GM12878 (cell line): ENCODE measurements at regions not wholly inside any gene's neighbourhood (a gene's known extent, or its start where the extent isn't known, plus 50 kb on each side); places are given as distances from the start of the nearest gene placed in this dataset.
A peak's percentile ranks its signal among the peaks of the same experiment; 100 is the strongest.
"Not testable (repeated sequence)": the region's sequence is repeated elsewhere in the genome, so short reads cannot be mapped to it uniquely, and the experiment has no call there.

Source experiments
- ATAC-seq: fragments of 200-7000 bp; cut with Tn5 transposase; 3 replicates; pipeline ENCODE4 v1.9.1; 2020; ENCODE audit warnings: mild to moderate bottlenecking, moderate library complexity
- BruUV-seq: library from RNA; stranded (reverse); fragments of 400-500 nt; replicated peaks from 2 replicates; lab custom pipeline; 2021; lab: Mats Ljungman, UMichigan
- CTCF ChIA-PET: fragments of 300-600 bp; sonication (Branson Sonifier 250); formaldehyde crosslinking; extraction: SDS; loops from one replicate; lab custom pipeline; 2021; ENCODE audit warnings: inconsistent platforms; lab: Yijun Ruan, JAX
- POLR2A ChIA-PET: fragments of 350-600 bp; formaldehyde crosslinking; extraction: SDS; loops from one replicate; lab custom pipeline; 2021; ENCODE audit warnings: inconsistent platforms; lab: Charles Lee
- RAD21 ChIA-PET: fragments of 300-600 bp; sonication (Branson Sonifier 250); formaldehyde crosslinking; loops from one replicate; lab custom pipeline; 2023; ENCODE audit warnings: antibody characterized with exemption; ENCODE audit not compliant: unreplicated experiment; lab: Charles Lee
- SMC1A ChIA-PET: fragments of 300-600 bp; sonication (Branson Sonifier 250); formaldehyde crosslinking; loops from one replicate; lab custom pipeline; 2023; ENCODE audit not compliant: unreplicated experiment, uncharacterized antibody; lab: Charles Lee
- DNase-seq: peaks from one replicate; pipeline ENCODE4 v3.0.0-alpha.2; 2011; ENCODE audit warnings: low read depth, low spot score
- FAIRE-seq: peaks from 3 replicates; lab custom pipeline; 2011; peaks lifted over from hg19 to GRCh38; lab: Jason Lieb, UNC
- H2AFZ ChIP-seq: 2 replicates; pipeline ENCODE4 v1.6.0; 2011; ENCODE audit warnings: low read depth, low read length, control low read depth; ENCODE audit not compliant: control insufficient read depth
- H3K27ac ChIP-seq: 2 replicates; pipeline ENCODE4 v1.5.1; 2011; ENCODE audit warnings: control low read depth; ENCODE audit not compliant: control insufficient read depth, insufficient read depth
- H3K27me3 ChIP-seq, 2 experiments: replicated peaks in 1 of 2; 2 replicates each; pipeline versions ENCODE4 v1.6.0 to v1.6.1; 2011; ENCODE audit warnings: low read length in 1 of 2; ENCODE audit not compliant: control insufficient read depth in 2 of 2, insufficient read depth in 2 of 2
- H3K36me3 ChIP-seq, 2 experiments: 2 replicates each; pipeline ENCODE4 v1.5.1; 2011; ENCODE audit warnings: low read length in 1 of 2; ENCODE audit not compliant: control insufficient read depth in 2 of 2, insufficient read depth in 2 of 2
- H3K4me1 ChIP-seq: 2 replicates; pipeline ENCODE4 v1.6.1; 2011; ENCODE audit warnings: mild to moderate bottlenecking, low read length, moderate library complexity, mixed read lengths; ENCODE audit not compliant: control insufficient read depth, insufficient read depth
- H3K4me2 ChIP-seq: 2 replicates; pipeline ENCODE4 v1.6.0; 2011; ENCODE audit warnings: control low read depth; ENCODE audit not compliant: control insufficient read depth, insufficient read depth
- H3K4me3 ChIP-seq: fragments of 200-600 bp; sonication (generic); 2 replicates; pipeline ENCODE4 v1.5.1; 2016
- H3K79me2 ChIP-seq: 2 replicates; pipeline ENCODE4 v1.6.0; 2011; ENCODE audit warnings: low read length; ENCODE audit not compliant: control insufficient read depth, insufficient read depth
- H3K9ac ChIP-seq: 2 replicates; pipeline ENCODE4 v1.8.0; 2011; ENCODE audit warnings: low read length, control low read depth, mixed read lengths; ENCODE audit not compliant: control insufficient read depth, insufficient read depth
- H3K9me3 ChIP-seq: replicated peaks from 3 replicates; pipeline ENCODE4 v1.5.1; 2011; ENCODE audit warnings: mild to moderate bottlenecking, low read length; ENCODE audit not compliant: control insufficient read depth, insufficient read depth
- H4K20me1 ChIP-seq: 2 replicates; pipeline ENCODE4 v1.6.0; 2011; ENCODE audit not compliant: control insufficient read depth, insufficient read depth
- BCL3 ChIP-seq: IDR thresholded peaks from 2 replicates; pipeline ENCODE4 v1.6.1; 2011; ENCODE audit warnings: borderline replicate concordance, low read depth, mild to moderate bottlenecking, moderate library complexity, low read length; ENCODE audit not compliant: insufficient read depth, poor library complexity, severe bottlenecking
- WGBS: methylation state at CpG from one replicate; pipeline ENCODE4 v1.1.6; 2016; ENCODE audit warnings: low lambda C conversion rate; ENCODE audit not compliant: insufficient replicate concordance, insufficient coverage; ENCODE audit errors: missing lambda C conversion rate; 5-methylcytosine and 5-hydroxymethylcytosine counted together
- in situ Hi-C: fragments of 300-500 bp; cut with MboI; formaldehyde crosslinking; loops from 9 replicates; pipeline ENCODE4 v1.14.3; 2018; ENCODE audit warnings: mixed read lengths
- intact Hi-C: fragments of 100-400 bp; cut with micrococcal nuclease; formaldehyde crosslinking; loops from one replicate; pipeline ENCODE4 v1.14.2; 2022; ENCODE audit not compliant: unreplicated experiment

- in situ Hi-C loops, H3K4me3 ChIP-seq, FAIRE-seq, H3K4me2 ChIP-seq, ATAC-seq, H3K27me3 ChIP-seq, BruUV-seq, H3K9ac ChIP-seq, H3K4me1 ChIP-seq, H3K36me3 ChIP-seq, H4K20me1 ChIP-seq, H2AFZ ChIP-seq, SMC1A ChIA-PET, H3K27ac ChIP-seq, H3K9me3 ChIP-seq, H3K79me2 ChIP-seq, DNase-seq, RAD21 ChIA-PET, CTCF ChIA-PET, POLR2A ChIA-PET, intact Hi-C loops: not testable (repeated sequence)
- peak; percentile 40 for TF ChIP-seq BCL3
- WGBS, result 94% methylated on average over 8 of the region's 21 CpGs
These were observed 69.0 kb downstream of the TMEM121 start for GRCh38 chr14:105595346-105595745.

GRCh38 chr14:105596374-105596773 lies 70.0 kb downstream of the TMEM121 start:
- DNase-seq, H3K27me3 ChIP-seq, BruUV-seq, H3K79me2 ChIP-seq, H3K9me3 ChIP-seq, RAD21 ChIA-PET, H3K27ac ChIP-seq, intact Hi-C loops, H3K4me3 ChIP-seq, ATAC-seq, in situ Hi-C loops, POLR2A ChIA-PET, SMC1A ChIA-PET, H3K4me2 ChIP-seq, H4K20me1 ChIP-seq, H2AFZ ChIP-seq, H3K4me1 ChIP-seq, CTCF ChIA-PET, H3K9ac ChIP-seq, FAIRE-seq, H3K36me3 ChIP-seq: not testable (repeated sequence)
- 12% methylated on average over 5 of the region's 6 CpGs for WGBS

- H3K4me3 ChIP-seq, DNase-seq, H3K4me2 ChIP-seq, H3K27me3 ChIP-seq, in situ Hi-C loops, FAIRE-seq, ATAC-seq, SMC1A ChIA-PET, H2AFZ ChIP-seq, H3K9me3 ChIP-seq, POLR2A ChIA-PET, H4K20me1 ChIP-seq, H3K27ac ChIP-seq, H3K4me1 ChIP-seq, H3K36me3 ChIP-seq, RAD21 ChIA-PET, intact Hi-C loops, H3K79me2 ChIP-seq, CTCF ChIA-PET, BruUV-seq, H3K9ac ChIP-seq: not testable (repeated sequence)
- WGBS, result 80% methylated on average over 11 of the region's 29 CpGs
These were observed 71.8 kb downstream of the TMEM121 start for GRCh38 chr14:105598040-105598763.
